HCT116 (cell line): ENCODE measurements at regions not wholly inside any gene's neighbourhood (a gene's known extent, or its start where the extent isn't known, plus 50 kb on each side); places are given as distances from the start of the nearest gene placed in this dataset.

ENCODE experiments used
- ATAC-seq: fragments of 200-7000 bp; cut with Tn5 transposase; 2 replicates; pipeline ENCODE4 v1.9.1; 2020; ENCODE audit warnings: mild to moderate bottlenecking, moderate library complexity
- BruUV-seq: library from RNA; stranded (reverse); fragments of 400-500 nt; replicated peaks from 2 replicates; lab custom pipeline; 2021; lab: Mats Ljungman, UMichigan
- CTCF ChIA-PET: fragments of 300-600 bp; sonication (Branson Sonifier 250); formaldehyde crosslinking; loops from one replicate; lab custom pipeline; 2021; ENCODE audit warnings: antibody characterized with exemption; lab: Charles Lee
- POLR2A ChIA-PET: fragments of 300-600, 350-600 bp; sonication (Branson Sonifier 250); formaldehyde crosslinking; loops from one replicate; lab custom pipeline; 2021; ENCODE audit warnings: antibody characterized with exemption; lab: Charles Lee
- RAD21 ChIA-PET, 2 experiments: fragments of 300-600 bp; sonication (Branson Sonifier 250); formaldehyde crosslinking; loops; one replicate each; lab custom pipeline; 2023; ENCODE audit warnings: low total read pairs in 2 of 2; ENCODE audit not compliant: uncharacterized antibody in 2 of 2, unreplicated experiment in 2 of 2, low non-redundant PET in 1 of 2; lab: Charles Lee
- DNase-seq: peaks from one replicate; pipeline ENCODE4 v3.0.0-alpha.2; 2010; ENCODE audit warnings: low read depth, low spot score
- H2AFZ ChIP-seq: fragments of 200-600 bp; shearing (Covaris generic), sonication (generic); 2 replicates; pipeline ENCODE4 v1.6.1; 2017; ENCODE audit warnings: low read depth, mixed run types, mixed read lengths, antibody characterized with exemption, low read length; ENCODE audit not compliant: poor library complexity, severe bottlenecking
- H3K27ac ChIP-seq: 2 replicates; pipeline ENCODE4 v1.5.1; 2012; ENCODE audit warnings: low read depth, low read length
- H3K27me3 ChIP-seq: fragments of 200-600 bp; sonication (generic); 2 replicates; pipeline ENCODE4 v1.6.1; 2016; ENCODE audit warnings: mixed run types, low read length, mixed read lengths; ENCODE audit not compliant: insufficient read depth
- H3K36me3 ChIP-seq, 2 experiments: fragments of 200-500 bp in 1 of 2; fragments of 200-600 bp in 1 of 2; sonication (Bioruptor generic) in 1 of 2; sonication (generic) in 1 of 2; 2 replicates each; pipeline versions ENCODE4 v1.5.1 to v1.6.1; 2014 to 2016; ENCODE audit warnings: low read length in 2 of 2, inconsistent platforms in 1 of 2, mixed read lengths in 1 of 2, mixed run types in 1 of 2; ENCODE audit not compliant: insufficient read depth in 2 of 2, control insufficient read depth in 1 of 2
- H3K4me1 ChIP-seq, 2 experiments: fragments of 200-600 bp in 1 of 2; sonication (generic) in 1 of 2; 2 replicates each; pipeline versions ENCODE4 v1.5.1 to v1.6.1; 2012 to 2017; ENCODE audit warnings: low read length in 2 of 2, inconsistent platforms in 1 of 2, mild to moderate bottlenecking in 1 of 2, mixed read lengths in 1 of 2, mixed run types in 1 of 2, moderate library complexity in 1 of 2; ENCODE audit not compliant: insufficient read depth in 2 of 2, control insufficient read depth in 1 of 2
- H3K4me2 ChIP-seq: fragments of 200-600 bp; sonication (generic); 2 replicates; pipeline ENCODE4 v1.6.1; 2017; ENCODE audit warnings: mixed run types, low read length, mixed read lengths
- H3K4me3 ChIP-seq, 2 experiments: fragments of 200-600 bp in 1 of 2; sonication (generic) in 1 of 2; replicated peaks in 1 of 2; 2 replicates each; pipeline ENCODE4 v1.5.1; 2011 to 2016; ENCODE audit warnings: low read length in 2 of 2, control low read depth in 1 of 2, low read depth in 1 of 2, mild to moderate bottlenecking in 1 of 2, mixed read lengths in 1 of 2, mixed run types in 1 of 2
- H3K79me2 ChIP-seq: fragments of 200-600 bp; sonication (generic); 2 replicates; pipeline ENCODE4 v1.6.1; 2017; ENCODE audit warnings: mild to moderate bottlenecking, mixed run types, low read length, moderate library complexity, mixed read lengths; ENCODE audit not compliant: insufficient read depth
- H3K9ac ChIP-seq: fragments of 200-600 bp; sonication (generic); 2 replicates; pipeline ENCODE4 v1.6.1; 2016; ENCODE audit warnings: low read length, mixed read lengths
- H3K9me2 ChIP-seq: fragments of 200-600 bp; sonication (generic), shearing (Covaris generic); 2 replicates; pipeline ENCODE4 v1.6.1; 2017; ENCODE audit warnings: mixed run types, mild to moderate bottlenecking, moderate library complexity; ENCODE audit not compliant: insufficient read depth
- H3K9me3 ChIP-seq, 2 experiments: fragments of 200-500 bp in 1 of 2; fragments of 200-600 bp in 1 of 2; sonication (Bioruptor generic) in 1 of 2; sonication (generic) in 1 of 2; 2 replicates each; pipeline ENCODE4 v1.6.1; 2014 to 2017; ENCODE audit warnings: low read length in 2 of 2, mixed read lengths in 2 of 2, inconsistent platforms in 1 of 2, low read depth in 1 of 2, mild to moderate bottlenecking in 1 of 2, mixed run types in 1 of 2, moderate library complexity in 1 of 2; ENCODE audit not compliant: control insufficient read depth in 1 of 2, insufficient read depth in 1 of 2
- H4K20me1 ChIP-seq: fragments of 200-600 bp; sonication (generic), shearing (Covaris generic); 2 replicates; pipeline ENCODE4 v1.6.1; 2017; ENCODE audit warnings: mixed run types, mild to moderate bottlenecking, moderate library complexity; ENCODE audit not compliant: insufficient read depth
- CEBPB ChIP-seq: IDR thresholded peaks from 2 replicates; pipeline ENCODE4 v1.6.1; 2012; ENCODE audit warnings: low read depth
- EZH2 ChIP-seq: fragments of 200-600 bp; sonication (generic); IDR thresholded peaks from 2 replicates; pipeline ENCODE4 v1.6.1; 2017; ENCODE audit warnings: antibody characterized with exemption, mixed run types
- FOSL1 ChIP-seq: IDR thresholded peaks from 2 replicates; pipeline ENCODE4 v1.6.1; 2012; ENCODE audit warnings: low read depth
- JUND ChIP-seq: IDR thresholded peaks from 2 replicates; pipeline ENCODE4 v1.6.1; 2012
- RAD21 ChIP-seq: IDR thresholded peaks from 2 replicates; pipeline ENCODE4 v1.6.1; 2012; ENCODE audit warnings: low read depth, mild to moderate bottlenecking
- SRF ChIP-seq: IDR thresholded peaks from 2 replicates; pipeline ENCODE4 v1.6.1; 2012; ENCODE audit warnings: low read depth
- ZFX ChIP-seq: fragments of 450-650 bp; IDR thresholded peaks from 2 replicates; pipeline ENCODE4 v1.6.1; 2017
- ZNF274 ChIP-seq: fragments of 200-500 bp; sonication (Bioruptor generic); IDR thresholded peaks from 2 replicates; pipeline ENCODE4 v1.6.1; 2014; ENCODE audit warnings: mild to moderate bottlenecking, low read depth, low read length, inconsistent platforms
- intact Hi-C: fragments of 100-400 bp; cut with micrococcal nuclease; formaldehyde crosslinking; loops from 2 replicates; pipeline ENCODE4 v1.10.0; 2022

- Histone ChIP-seq H3K27ac (no peak overlapping the region), H3K36me3 (no peaks in the 10 kb centered on the region), H3K4me1 (no peaks in the 10 kb centered on the region), H3K9me3 (no peaks in the 10 kb centered on the region), H3K27me3 (no peaks in the 10 kb centered on the region), H4K20me1 (no peaks in the 10 kb centered on the region), H3K79me2 (no peaks in the 10 kb centered on the region), H3K9me2 (no peaks in the 10 kb centered on the region), H3K9ac (no peak overlapping the region), H2AFZ (no peak overlapping the region), H3K4me3 (no peak overlapping the region), H3K4me2 (no peak overlapping the region)
- ATAC-seq (no peak), DNase-seq (no peak)
- no peak for TF ChIP-seq FOSL1
- no peak for TF ChIP-seq ZFX
- ChIA-PET RAD21 (no interaction called here), POLR2A (no interaction called here), CTCF (no interaction called here)
- BruUV-seq = no TSS peak
- intact Hi-C loops = no loop called here
Observed at GRCh38 chrX:9285342-9285771, 179.5 kb upstream of the TBL1X start.

GRCh38 chrX:9286234-9286633 is 178.6 kb upstream of the TBL1X start:
- ChIA-PET POLR2A (no interaction called here), CTCF (no interaction called here), RAD21 (no interaction called here)
- no peaks in the 10 kb centered on the region for H3K36me3 ChIP-seq
- TF ChIP-seq JUND (no peak), SRF (no peak), RAD21 (no peak), CEBPB (no peak), EZH2 (no peak), ZNF274 (no peak)
- DNase-seq (no peak), ATAC-seq (no peak)
- H3K9ac ChIP-seq = no peak overlapping the region
- no peaks in the 10 kb centered on the region for H4K20me1 ChIP-seq
- H3K4me2 ChIP-seq = no peak overlapping the region
- intact Hi-C loops = no loop called here
- no peak overlapping the region for H3K27ac ChIP-seq
- H3K4me1 ChIP-seq = no peaks in the 10 kb centered on the region
- no peaks in the 10 kb centered on the region for H3K27me3 ChIP-seq
- BruUV-seq = no TSS peak
- H2AFZ ChIP-seq = no peak overlapping the region
- H3K79me2 ChIP-seq = no peaks in the 10 kb centered on the region
- no peaks in the 10 kb centered on the region for H3K9me3 ChIP-seq
- no peak overlapping the region for H3K4me3 ChIP-seq
- no peaks in the 10 kb centered on the region for H3K9me2 ChIP-seq
